Astrocyte of the hippocampus (primary cell): ENCODE measurements at regions not wholly inside any gene's neighbourhood (a gene's known extent, or its start where the extent isn't known, plus 50 kb on each side); places are given as distances from the start of the nearest gene placed in this dataset.

ENCODE experiments used
- DNase-seq: peaks from one replicate; pipeline ENCODE4 v3.0.0; 2011; ENCODE audit warnings: low read depth, low spot score

GRCh38 chr5:14090755-14091154 is 52.4 kb upstream of the TRIO start:
- no peak for DNase-seq

DNA sequence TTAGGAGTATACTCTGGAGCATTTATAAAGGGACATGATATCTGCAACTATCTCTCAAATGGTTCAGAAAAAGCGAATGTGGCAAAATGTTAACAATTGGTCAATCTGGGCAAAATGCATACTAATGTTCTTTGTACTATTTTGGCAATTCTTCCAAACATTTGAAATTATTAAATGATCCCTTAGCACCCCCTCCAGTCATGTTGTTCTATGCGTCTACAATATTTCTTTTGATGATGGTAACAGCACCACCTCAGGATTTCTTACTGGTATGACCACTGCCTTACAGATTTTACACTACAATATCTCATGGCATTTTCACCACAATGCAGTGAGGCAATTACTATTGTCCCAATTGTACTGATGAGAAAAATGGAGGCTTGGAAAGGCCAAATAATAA is 52.9 kb upstream of the TRIO start:
- DNase-seq = no peak

- DNase-seq = no peak
Measured at GRCh38 chr5:14089198-14089597, 53.9 kb upstream of the TRIO start.

DNA sequence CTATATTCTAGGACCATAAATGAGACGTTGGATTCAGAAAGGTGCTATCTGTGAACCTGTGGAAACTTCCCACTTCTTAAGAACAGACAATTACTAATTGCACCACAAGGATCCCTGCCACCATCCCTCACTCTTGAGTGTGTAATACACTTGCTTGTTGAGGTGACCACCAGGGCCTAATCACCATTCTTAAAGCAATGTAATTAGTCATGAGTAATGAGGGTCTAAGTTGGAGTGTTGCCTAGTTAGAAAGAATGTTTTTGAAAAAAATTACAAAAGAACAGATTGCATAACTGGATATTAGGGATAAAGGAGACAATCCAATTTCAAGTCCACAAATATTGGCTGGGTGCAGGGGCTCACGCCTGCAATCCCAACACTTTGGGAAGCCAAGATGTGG is 56.9 kb upstream of the TRIO start:
- DNase-seq = no peak

DNA sequence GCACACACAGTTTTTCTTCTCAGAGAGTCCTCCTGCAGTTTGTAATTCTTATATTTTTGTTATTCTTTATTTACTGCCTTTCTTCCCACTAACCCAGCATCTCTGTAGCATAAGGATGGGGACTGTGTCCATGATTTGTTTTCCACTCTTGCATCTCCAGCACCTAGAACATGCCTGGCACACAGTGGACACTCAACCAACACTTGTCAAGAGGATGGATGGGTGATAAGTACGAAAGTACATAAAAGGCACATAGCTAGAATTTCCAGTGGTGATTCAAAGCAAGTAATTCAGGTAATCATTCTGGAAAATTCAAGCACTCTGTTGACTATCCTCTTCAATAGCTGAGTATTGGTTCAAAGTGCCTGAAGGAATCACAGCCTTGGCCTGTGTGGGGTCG is 60.2 kb upstream of the TRIO start:
- DNase-seq = no peak

- DNase-seq = no peak
Measured at GRCh38 chr5:14082523-14082922, 60.6 kb upstream of the TRIO start.

- no peak for DNase-seq
Measured at GRCh38 chr5:14081791-14082190, 61.4 kb upstream of the TRIO start.

GRCh38 chr5:14078716-14079115 is 64.4 kb upstream of the TRIO start:
- DNase-seq = no peak

- no peak for DNase-seq
Measured at GRCh38 chr5:14077501-14077900, 65.6 kb upstream of the TRIO start.

- no peak for DNase-seq
Measured at GRCh38 chr5:14076561-14076960, 66.6 kb upstream of the TRIO start.

DNA sequence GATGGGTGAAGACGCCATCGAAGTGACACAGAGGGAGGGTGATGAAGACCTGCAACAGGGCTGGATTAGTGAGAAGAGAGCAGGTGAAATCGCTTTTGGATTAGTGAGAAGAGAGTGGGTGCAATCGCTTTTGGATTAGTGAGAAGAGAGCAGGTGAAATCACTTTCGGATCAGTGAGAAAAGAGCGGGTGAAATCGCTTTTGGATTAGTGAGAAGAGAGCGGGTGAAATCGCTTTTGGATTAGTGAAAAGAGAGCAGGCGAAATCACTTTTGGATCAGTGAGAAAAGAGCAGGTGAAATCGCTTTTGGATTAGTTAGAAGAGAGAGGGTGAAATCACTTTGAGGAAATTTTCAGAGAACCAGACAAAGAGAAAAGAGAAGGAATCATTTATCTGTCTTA is 67.2 kb upstream of the TRIO start:
- DNase-seq = no peak

GRCh38 chr5:14071433-14071832 is 71.7 kb upstream of the TRIO start:
- DNase-seq = peak; percentile 46

- no peak for DNase-seq
Measured at GRCh38 chr5:14069021-14069420, 74.1 kb upstream of the TRIO start.

GRCh38 chr5:14068136-14068535 is 75.0 kb upstream of the TRIO start:
- no peak for DNase-seq

- no peak for DNase-seq
Measured at GRCh38 chr5:14066326-14066725, 76.8 kb upstream of the TRIO start.

DNA sequence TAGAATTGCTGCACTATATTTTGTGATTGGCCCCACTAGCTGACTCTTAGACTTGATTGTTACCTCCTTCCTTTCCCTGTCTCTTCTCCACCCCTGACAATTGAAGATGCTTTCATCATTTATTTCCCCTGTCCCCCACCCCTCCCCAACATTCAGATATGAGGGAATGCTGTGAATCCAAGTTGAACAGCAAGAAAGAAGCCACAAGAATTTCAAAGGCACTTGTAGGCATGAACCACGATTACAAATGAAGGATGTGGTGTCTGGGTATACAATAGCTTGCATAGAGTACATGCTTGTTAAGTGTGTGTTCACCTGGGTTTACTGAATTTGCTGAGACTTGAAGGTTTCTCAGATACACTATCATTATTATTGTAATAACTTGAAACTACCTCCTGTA is 78.3 kb upstream of the TRIO start:
- peak; percentile 86 for DNase-seq

DNA sequence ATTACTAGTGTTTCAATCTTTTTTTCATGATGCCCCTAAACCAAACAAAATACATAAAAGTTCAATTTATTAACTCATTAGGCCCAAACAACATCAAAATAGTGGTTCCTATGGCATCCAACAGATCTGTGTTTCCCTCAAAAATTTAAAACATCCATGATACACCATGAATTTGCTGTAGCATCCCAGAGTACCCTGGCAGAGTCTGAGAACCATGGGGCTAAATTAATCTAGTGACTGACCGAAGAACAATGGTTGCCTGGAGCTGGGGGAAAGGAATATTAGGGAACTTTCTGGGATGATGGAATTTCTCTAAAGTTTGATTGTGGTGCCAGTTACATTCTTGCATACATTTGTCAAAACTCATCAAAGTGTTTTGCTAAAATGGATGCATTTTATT is 79.5 kb upstream of the TRIO start:
- DNase-seq = peak; percentile 58

- peak; percentile 68 for DNase-seq
Measured at GRCh38 chr5:14063138-14063537, 80.0 kb upstream of the TRIO start.

DNA sequence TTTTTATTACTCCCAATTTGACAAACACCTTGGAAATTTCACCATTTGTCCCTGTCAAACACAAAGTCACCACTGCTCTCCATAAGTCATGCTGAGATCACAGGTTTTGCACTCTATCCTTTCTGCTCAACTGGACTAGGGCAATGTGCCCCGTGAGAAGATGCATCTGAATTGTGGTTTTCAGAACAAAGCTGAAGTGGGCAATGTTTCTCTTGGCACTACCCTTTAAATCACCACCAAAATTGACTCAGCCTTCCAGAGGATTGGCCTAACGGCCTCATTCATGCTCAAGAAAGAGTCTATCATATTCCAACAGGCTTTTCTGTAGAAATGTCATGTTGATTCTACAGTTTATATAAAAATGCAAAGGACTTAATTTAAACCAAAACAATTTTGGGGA is 81.0 kb upstream of the TRIO start:
- DNase-seq = peak; percentile 81

- DNase-seq = no peak
Measured at GRCh38 chr5:14061106-14061505, 82.0 kb upstream of the TRIO start.

DNA sequence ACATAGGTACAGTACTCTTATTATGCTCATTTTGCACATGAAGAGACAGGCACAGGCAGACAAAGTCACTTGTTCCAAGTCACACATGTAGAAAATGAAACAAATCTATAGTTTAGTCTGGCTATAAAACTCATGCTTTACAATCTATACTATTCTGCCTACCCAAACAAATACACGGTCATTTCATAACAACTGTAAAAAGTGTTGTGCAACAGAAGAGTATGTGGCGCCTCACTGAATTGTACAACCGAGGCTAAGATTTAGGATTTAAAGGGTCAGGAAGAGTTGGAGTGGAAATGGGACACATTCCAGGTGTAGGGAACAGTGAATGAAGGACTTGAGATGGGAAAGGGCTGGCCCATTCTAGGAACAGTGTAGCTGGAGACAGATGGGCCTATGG is 82.9 kb upstream of the TRIO start:
- DNase-seq = no peak

GRCh38 chr5:14059810-14060209 is 83.3 kb upstream of the TRIO start:
- no peak for DNase-seq

DNA sequence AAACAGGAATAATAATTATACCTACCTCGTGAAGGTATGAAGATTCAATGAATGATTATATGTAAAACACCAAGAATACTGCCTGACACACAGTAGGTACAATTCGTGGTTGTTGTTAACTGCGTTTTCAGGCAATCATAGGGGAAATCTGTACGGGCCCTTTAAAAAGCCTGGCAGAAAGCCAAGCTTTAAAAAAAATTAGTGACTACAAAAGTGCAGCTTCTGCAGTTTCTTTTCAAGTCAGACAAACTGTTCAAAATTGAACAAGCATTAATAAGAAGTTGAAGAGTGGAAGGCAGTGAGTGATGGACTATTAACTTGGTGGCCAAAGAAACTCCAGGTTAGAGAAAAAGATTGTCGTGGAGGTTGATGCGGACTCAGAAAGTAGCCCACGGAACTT is 85.9 kb upstream of the TRIO start:
- no peak for DNase-seq

DNA sequence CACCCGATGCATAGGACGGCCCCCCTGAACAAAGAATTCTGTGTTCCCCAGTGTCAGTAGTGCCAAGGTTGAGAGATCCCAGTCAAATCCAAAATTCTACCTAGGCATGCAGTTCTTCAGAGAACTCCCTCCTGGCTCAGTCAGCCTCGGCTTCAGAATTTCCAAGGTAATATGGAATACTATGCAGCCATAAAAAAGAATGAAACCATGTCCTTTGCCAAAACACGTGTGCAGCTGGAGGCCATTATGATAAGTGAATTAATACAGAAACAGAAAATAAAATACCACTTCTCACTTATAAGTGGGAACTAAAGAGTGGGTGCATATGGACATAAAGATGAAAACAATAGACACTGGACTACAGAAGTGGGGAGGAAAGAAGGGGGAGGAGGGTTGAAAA is 87.1 kb upstream of the TRIO start:
- DNase-seq = no peak
